ENCODE measurements at regions not wholly inside any gene's neighbourhood (a gene's known extent, or its start where the extent isn't known, plus 50 kb on each side); places are given as distances from the start of the nearest gene placed in this dataset.

- Histone ChIP-seq H3K4ac (ENCODE audit: low read depth, low read length) (no peak overlapping the region), H4K8ac (replicated peaks; ENCODE audit: insufficient read length, low read depth, low read length) (no peak overlapping the region), H2AFZ (ENCODE audit: low read length) (no peak overlapping the region), H3T11ph (ENCODE audit: low read length) (no peak overlapping the region), H3K4me2 (ENCODE audit: insufficient read depth, insufficient read length, low read length) (no peak overlapping the region), H4K91ac (ENCODE audit: insufficient read length, low read depth, low read length) (no peak overlapping the region), H3K23ac (ENCODE audit: insufficient read length, low read depth, low read length) (no peak overlapping the region), H4K20me1 (ENCODE audit: control insufficient read depth, insufficient read depth, insufficient read length) (no peaks in the 10 kb centered on the region), H2AK5ac (ENCODE audit: insufficient read length, low read length) (no peak overlapping the region), H3K18ac (ENCODE audit: insufficient read length, low read depth, low read length) (no peak overlapping the region), H4K5ac (ENCODE audit: insufficient read length, low read depth, low read length) (no peak overlapping the region), H2BK15ac (ENCODE audit: low read depth, low read length) (no peak overlapping the region), H2BK5ac (ENCODE audit: insufficient read length, low read length) (no peak overlapping the region), H3K56ac (ENCODE audit: insufficient read length, low read depth, low read length) (no peak overlapping the region), H3K79me2 (ENCODE audit: insufficient read depth, low read length) (no peaks in the 10 kb centered on the region), H3K4me1 (ENCODE audit: insufficient read depth, low read length) (no peaks in the 10 kb centered on the region), H3K9ac (ENCODE audit: extremely low read depth, insufficient read length, low read length) (no peak overlapping the region), H2BK20ac (ENCODE audit: low read depth, low read length, poor library complexity, severe bottlenecking) (no peak overlapping the region), H3K27me3 (ENCODE audit: insufficient read depth, low read length) (no peaks in the 10 kb centered on the region), H2BK120ac (ENCODE audit: low read depth, low read length, poor library complexity, severe bottlenecking) (no peak overlapping the region), H2BK12ac (ENCODE audit: insufficient read length, low read depth, low read length) (no peak overlapping the region), H3K14ac (ENCODE audit: insufficient read depth, low read length) (no peak overlapping the region), H3K23me2 (ENCODE audit: insufficient read length, low read depth, low read length, poor library complexity, severe bottlenecking) (no peaks in the 10 kb centered on the region), H3K9me3 (ENCODE audit: control insufficient read depth, low read depth, low read length) (no peaks in the 10 kb centered on the region), H3K79me1 (ENCODE audit: insufficient read depth, low read depth, low read length, poor library complexity, severe bottlenecking) (no peaks in the 10 kb centered on the region), H3K27ac (ENCODE audit: insufficient read length, low read depth, low read length) (no peak overlapping the region)
- Mint-ChIP-seq H3K27me3 (ENCODE audit: low read depth) (no peaks in the 10 kb centered on the region), H3K36me3 (ENCODE audit: insufficient read depth in 1 of 3, low read depth in 3 of 3) (peaks cover 6 to 7% (median 6%) of the 10 kb centered on the region in 3 experiments), H3K4me1 (peaks cover 0 to 7% of the 10 kb centered on the region in 2 experiments; a peak in 2 of 4 replicates), H3K27ac (no peak overlapping the region), H3K4me3 (no peak overlapping the region), H3K9me3 (peaks cover 7 to 19% of the 10 kb centered on the region in 2 experiments)
- DNase-seq: no peak
- no CpG with 5 or more reads among the region's 2 CpGs for WGBS (ENCODE audit: extremely low coverage, insufficient read length, low lambda C conversion rate)
- TF ChIP-seq CTCF (conservative IDR thresholded peaks at IDR 0.05): no peak
These were observed 97.4 kb downstream of the HINT1 start for GRCh38 chr5:131067636-131068035.
